Kidney (tissue), 13 donors: ENCODE measurements at regions not wholly inside any gene's neighbourhood (a gene's known extent, or its start where the extent isn't known, plus 50 kb on each side); places are given as distances from the start of the nearest gene placed in this dataset.

Experiments
- DNase-seq, 5 donors: peaks; one replicate each; pipeline ENCODE4 v3.0.0-alpha.2; 2013 to 2020
- FAIRE-seq: peaks from 2 replicates; lab custom pipeline; 2012; peaks lifted over from hg19 to GRCh38; lab: Jason Lieb, UNC
- H3K27ac ChIP-seq, 2 donors: one replicate each; pipeline ENCODE4 v1.7.0; 2013; ENCODE audit warnings: low read depth in 2 of 2, low read length in 2 of 2, inconsistent platforms in 1 of 2
- H3K27me3 ChIP-seq: one replicate; pipeline ENCODE4 v1.7.1; 2013; ENCODE audit warnings: low read length, inconsistent platforms; ENCODE audit not compliant: control insufficient read depth, insufficient read depth
- H3K36me3 ChIP-seq, 3 donors: one replicate each; pipeline versions ENCODE4 v1.7.0 to v1.7.1; 2013; ENCODE audit warnings: low read length in 3 of 3, control low read depth in 1 of 3, inconsistent platforms in 1 of 3; ENCODE audit not compliant: insufficient read depth in 3 of 3, control insufficient read depth in 2 of 3
- H3K4me1 ChIP-seq, 3 donors: one replicate each; pipeline versions ENCODE4 v1.7.0 to v1.7.1; 2013; ENCODE audit warnings: low read length in 3 of 3, inconsistent platforms in 1 of 3, low read depth in 1 of 3; ENCODE audit not compliant: control insufficient read depth in 2 of 3, insufficient read depth in 2 of 3
- H3K4me3 ChIP-seq, 3 donors: one replicate each; pipeline versions ENCODE4 v1.7.0 to v1.8.1; 2013; ENCODE audit warnings: low read length in 3 of 3, control low read depth in 1 of 3, inconsistent platforms in 1 of 3
- H3K9ac ChIP-seq, 3 donors: one replicate each; pipeline versions ENCODE4 v1.7.0 to v1.7.1; 2013; ENCODE audit warnings: low read length in 3 of 3, control low read depth in 1 of 3, inconsistent platforms in 1 of 3
- H3K9me3 ChIP-seq, 3 donors: one replicate each; pipeline versions ENCODE4 v1.7.0 to v1.7.1; 2013; ENCODE audit warnings: low read length in 3 of 3, control low read depth in 1 of 3, inconsistent platforms in 1 of 3; ENCODE audit not compliant: control insufficient read depth in 2 of 3, insufficient read depth in 1 of 3
- intact Hi-C: fragments of 100-400 bp; cut with DNase I; formaldehyde crosslinking; loops from one replicate; pipeline ENCODE4 v1.11.1; 2022
- TF ChIP-seq, protein P1 (sequence below): IDR thresholded peaks from 3 replicates; pipeline ENCODE4 v1.5.1; 2012; ENCODE audit warnings: mild to moderate bottlenecking, moderate library complexity, borderline replicate concordance; ENCODE audit not compliant: insufficient read depth; ENCODE audit errors: extremely low read depth
- donor health status: control.
- donor health status: control.
- donor health status: control.
- donor health status: control.
- donor health status: control.
- donor health status: DM: yes; HTN: yes; CAD: no.
- donor health status: Normal renal cell carcinoma (clear cell type).

DNA sequence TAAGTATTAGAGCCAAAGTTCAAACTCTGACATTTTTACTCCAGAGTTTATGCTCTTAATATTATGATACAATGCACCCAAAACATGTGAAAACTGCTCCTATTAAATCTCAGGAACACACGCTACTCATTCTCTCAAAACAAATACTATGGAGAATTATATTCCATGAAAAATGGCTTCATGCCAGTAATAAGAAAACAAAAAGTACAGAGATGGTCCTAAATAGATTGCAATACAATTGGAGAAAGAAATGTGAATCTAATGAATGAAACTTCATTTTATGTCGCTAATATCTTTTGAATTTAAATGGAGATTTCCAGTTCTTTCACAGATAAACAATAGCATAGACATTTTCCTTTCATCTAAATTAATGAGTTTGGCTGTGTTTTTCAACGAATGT lies 384.3 kb downstream of the ADAMTS20 start:
- H3K9me3 ChIP-seq, result no peaks in the 10 kb centered on the region
- no peak overlapping the region for H3K27ac ChIP-seq
- TF ChIP-seq, protein P1, sequence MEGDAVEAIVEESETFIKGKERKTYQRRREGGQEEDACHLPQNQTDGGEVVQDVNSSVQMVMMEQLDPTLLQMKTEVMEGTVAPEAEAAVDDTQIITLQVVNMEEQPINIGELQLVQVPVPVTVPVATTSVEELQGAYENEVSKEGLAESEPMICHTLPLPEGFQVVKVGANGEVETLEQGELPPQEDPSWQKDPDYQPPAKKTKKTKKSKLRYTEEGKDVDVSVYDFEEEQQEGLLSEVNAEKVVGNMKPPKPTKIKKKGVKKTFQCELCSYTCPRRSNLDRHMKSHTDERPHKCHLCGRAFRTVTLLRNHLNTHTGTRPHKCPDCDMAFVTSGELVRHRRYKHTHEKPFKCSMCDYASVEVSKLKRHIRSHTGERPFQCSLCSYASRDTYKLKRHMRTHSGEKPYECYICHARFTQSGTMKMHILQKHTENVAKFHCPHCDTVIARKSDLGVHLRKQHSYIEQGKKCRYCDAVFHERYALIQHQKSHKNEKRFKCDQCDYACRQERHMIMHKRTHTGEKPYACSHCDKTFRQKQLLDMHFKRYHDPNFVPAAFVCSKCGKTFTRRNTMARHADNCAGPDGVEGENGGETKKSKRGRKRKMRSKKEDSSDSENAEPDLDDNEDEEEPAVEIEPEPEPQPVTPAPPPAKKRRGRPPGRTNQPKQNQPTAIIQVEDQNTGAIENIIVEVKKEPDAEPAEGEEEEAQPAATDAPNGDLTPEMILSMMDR, result no peak
- FAIRE-seq (no peak), DNase-seq (no peak)
- H3K27me3 ChIP-seq, result no peaks in the 10 kb centered on the region
- intact Hi-C loops, result no loop called here
- no peaks in the 10 kb centered on the region for H3K36me3 ChIP-seq
- no peak overlapping the region for H3K9ac ChIP-seq
- H3K4me3 ChIP-seq, result no peak overlapping the region
- no peaks in the 10 kb centered on the region for H3K4me1 ChIP-seq

DNA sequence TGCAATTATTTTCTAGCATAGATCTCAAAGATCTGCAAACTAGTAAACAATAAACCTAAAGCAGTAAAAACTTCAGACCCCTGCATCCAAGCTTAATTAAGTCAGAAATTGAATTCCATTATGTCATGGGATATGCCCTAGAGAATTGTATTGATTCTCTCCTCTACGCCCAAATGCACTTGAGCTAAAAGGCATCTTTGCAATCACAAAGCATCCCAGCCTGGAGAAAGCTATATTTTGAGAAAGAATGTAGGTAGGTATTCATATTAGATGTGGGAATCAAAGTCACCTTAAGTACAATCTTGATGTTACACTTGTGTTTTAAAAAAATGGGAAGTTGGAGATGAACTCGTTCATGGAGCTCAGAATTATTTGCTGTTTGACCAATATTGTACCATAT lies 386.7 kb downstream of the ADAMTS20 start:
- Histone ChIP-seq H3K27ac (no peak overlapping the region), H3K4me3 (no peak overlapping the region), H3K27me3 (no peaks in the 10 kb centered on the region), H3K36me3 (no peaks in the 10 kb centered on the region), H3K9ac (no peak overlapping the region), H3K4me1 (no peaks in the 10 kb centered on the region), H3K9me3 (no peaks in the 10 kb centered on the region)
- DNase-seq (no peak), FAIRE-seq (no peak)
- TF ChIP-seq, protein P1, result no peak
- intact Hi-C loops, result no loop called here

DNA sequence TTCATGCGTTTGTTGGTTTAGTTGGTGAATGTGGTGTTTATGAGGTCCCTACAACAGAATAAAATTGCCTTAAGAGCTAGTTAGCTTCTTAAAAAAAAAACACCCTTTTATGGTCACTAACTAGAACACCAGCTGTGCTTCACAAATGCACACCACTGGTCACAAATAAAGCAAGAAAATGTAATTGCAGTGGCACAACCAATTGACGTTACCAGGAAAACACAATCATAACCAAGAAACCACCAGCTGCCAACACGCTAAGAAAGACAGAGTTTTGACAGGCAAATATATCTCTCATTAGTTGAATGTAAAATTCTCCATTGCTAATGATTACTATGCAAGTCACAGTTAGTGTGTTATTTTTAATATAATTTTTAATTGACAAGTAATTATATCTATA lies 389.9 kb downstream of the ADAMTS20 start:
- no peaks in the 10 kb centered on the region for H3K4me1 ChIP-seq
- no peak for FAIRE-seq
- H3K27ac ChIP-seq, result no peak overlapping the region
- H3K27me3 ChIP-seq, result no peaks in the 10 kb centered on the region
- TF ChIP-seq, protein P1, result no peak
- no peak overlapping the region for H3K4me3 ChIP-seq
- intact Hi-C loops, result no loop called here
- no peak overlapping the region for H3K9ac ChIP-seq
- H3K9me3 ChIP-seq, result no peaks in the 10 kb centered on the region
- no peaks in the 10 kb centered on the region for H3K36me3 ChIP-seq
- DNase-seq, result no peak

DNA sequence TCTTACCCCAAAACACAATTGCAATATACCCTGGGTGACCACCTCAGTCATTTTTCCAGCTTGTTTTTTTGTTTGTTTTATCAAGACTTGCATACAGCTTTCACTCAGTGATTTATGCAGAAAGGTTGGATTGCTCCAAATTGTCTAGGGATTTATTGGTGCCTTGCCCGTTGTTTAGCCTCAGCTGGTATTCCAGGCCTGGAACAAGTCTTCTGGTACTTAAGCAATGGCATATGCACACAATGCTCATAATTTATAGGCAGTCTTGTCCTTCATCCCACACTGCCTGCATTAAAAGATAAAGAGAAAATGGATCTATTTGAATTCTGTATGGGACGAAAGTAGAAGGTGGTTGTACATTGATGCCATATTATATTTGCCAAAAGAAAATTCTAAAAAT lies 392.5 kb downstream of the ADAMTS20 start:
- H3K9me3 ChIP-seq, result no peaks in the 10 kb centered on the region
- DNase-seq, result no peak
- TF ChIP-seq, protein P1, result no peak
- H3K27ac ChIP-seq, result no peak overlapping the region
- intact Hi-C loops, result no loop called here
- H3K9ac ChIP-seq, result no peak overlapping the region
- no peaks in the 10 kb centered on the region for H3K27me3 ChIP-seq
- FAIRE-seq, result no peak
- H3K36me3 ChIP-seq, result no peaks in the 10 kb centered on the region
- H3K4me1 ChIP-seq, result no peaks in the 10 kb centered on the region
- no peak overlapping the region for H3K4me3 ChIP-seq
